ENCODE measurements at regions not wholly inside any gene's neighbourhood (a gene's known extent, or its start where the extent isn't known, plus 50 kb on each side); places are given as distances from the start of the nearest gene placed in this dataset.
"Not testable (repeated sequence)": the region's sequence is repeated elsewhere in the genome, so short reads cannot be mapped to it uniquely, and the experiment has no call there.

GRCh38 chr2:125418483-125418882 lies 1237.5 kb upstream of the GYPC start:
- Mint-ChIP-seq H3K27me3 (ENCODE audit: low read depth) (no peaks in the 10 kb centered on the region), H3K9me3 (peaks cover 46% of the 10 kb centered on the region), H3K4me3 (no peak overlapping the region), H3K27ac (no peak overlapping the region), H3K36me3 (peaks cover 18% of the 10 kb centered on the region), H3K4me1 (no peaks in the 10 kb centered on the region)
- CTCF ChIA-PET = no interaction called here
- POLR2A ChIA-PET = no interaction called here
- DNase-seq (ENCODE audit: low spot score) (no peak), ATAC-seq (no peak)
- TF ChIP-seq ESRRA (CRISPR knock-in tag; IDR thresholded peaks at IDR 0.05; ENCODE audit: borderline replicate concordance) (no peak), SMAD4 (CRISPR knock-in tag; IDR thresholded peaks at IDR 0.05) (no peak), ATF1 (CRISPR knock-in tag; IDR thresholded peaks at IDR 0.05) (no peak), ZNF219 (CRISPR knock-in tag; IDR thresholded peaks at IDR 0.05; ENCODE audit: borderline replicate concordance) (no peak)
- TF ChIP-seq, protein P1, sequence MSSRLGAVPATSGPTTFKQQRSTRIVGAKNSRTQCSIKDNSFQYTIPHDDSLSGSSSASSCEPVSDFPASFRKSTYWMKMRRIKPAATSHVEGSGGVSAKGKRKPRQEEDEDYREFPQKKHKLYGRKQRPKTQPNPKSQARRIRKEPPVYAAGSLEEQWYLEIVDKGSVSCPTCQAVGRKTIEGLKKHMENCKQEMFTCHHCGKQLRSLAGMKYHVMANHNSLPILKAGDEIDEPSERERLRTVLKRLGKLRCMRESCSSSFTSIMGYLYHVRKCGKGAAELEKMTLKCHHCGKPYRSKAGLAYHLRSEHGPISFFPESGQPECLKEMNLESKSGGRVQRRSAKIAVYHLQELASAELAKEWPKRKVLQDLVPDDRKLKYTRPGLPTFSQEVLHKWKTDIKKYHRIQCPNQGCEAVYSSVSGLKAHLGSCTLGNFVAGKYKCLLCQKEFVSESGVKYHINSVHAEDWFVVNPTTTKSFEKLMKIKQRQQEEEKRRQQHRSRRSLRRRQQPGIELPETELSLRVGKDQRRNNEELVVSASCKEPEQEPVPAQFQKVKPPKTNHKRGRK (CRISPR knock-in tag; IDR thresholded peaks at IDR 0.05; ENCODE audit: borderline replicate concordance) = no peak

DNA sequence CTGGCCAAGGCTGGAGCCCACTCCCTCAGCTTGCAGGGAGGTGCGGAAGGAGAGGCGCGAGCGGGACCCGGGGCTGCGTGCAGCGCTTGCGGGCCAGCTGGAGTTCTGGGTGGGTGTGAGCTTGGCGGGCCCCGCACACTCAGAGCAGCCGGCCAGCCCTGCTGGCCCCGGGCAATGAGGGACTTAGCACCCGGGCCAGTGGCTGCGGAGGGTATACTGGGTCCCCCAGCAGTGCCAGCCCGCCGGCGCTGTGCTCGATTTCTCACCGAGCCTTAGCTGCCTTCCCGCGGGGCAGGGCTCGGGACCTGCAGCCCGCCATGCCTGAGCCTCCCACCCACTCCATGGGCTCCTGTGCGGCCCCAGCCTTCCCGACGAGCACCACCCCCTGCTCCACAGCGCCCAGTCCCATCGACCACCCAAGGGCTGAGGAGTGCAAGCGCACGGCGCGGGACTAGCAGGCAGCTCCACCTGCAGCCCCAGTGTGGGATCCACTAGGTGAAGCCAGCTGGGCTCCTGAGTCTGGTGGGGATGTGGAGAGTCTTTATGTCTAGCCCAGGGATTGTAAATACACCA lies 1233.7 kb upstream of the GYPC start:
- POLR2A ChIA-PET; H3K27me3 Mint-ChIP-seq (ENCODE audit: low read depth); H3K4me1 Mint-ChIP-seq; ATAC-seq; CTCF ChIA-PET; H3K4me3 Mint-ChIP-seq; DNase-seq (ENCODE audit: low spot score); H3K27ac Mint-ChIP-seq: not testable (repeated sequence)
- Mint-ChIP-seq H3K36me3 (peaks cover 16% of the 10 kb centered on the region; the same call in 1 of the 2 replicates), H3K9me3 (peaks cover 36% of the 10 kb centered on the region)

DNA sequence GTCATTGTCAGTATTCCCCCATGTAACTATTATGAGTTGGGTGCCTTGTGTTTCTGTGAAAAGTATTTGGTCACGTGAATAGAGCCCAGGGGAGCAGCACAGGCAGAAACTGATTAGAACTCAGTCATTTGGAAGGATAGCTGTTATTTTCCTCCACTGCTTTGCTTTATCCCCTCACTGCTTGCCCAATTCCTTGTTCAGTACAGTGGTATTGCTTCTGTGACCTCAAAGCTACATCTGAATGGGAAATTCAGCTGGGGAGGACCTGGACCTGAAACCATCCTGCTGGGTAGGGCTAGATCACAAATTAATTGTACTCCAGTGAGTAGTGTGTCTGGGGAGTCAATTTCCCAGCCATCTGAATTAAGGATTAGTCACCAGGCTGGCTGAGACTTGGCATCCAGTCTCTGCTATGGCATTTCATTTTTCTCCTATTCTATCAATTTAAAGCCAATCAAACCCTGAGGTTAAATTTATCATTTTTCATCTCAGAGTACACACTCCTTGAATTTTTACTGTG lies 1231.6 kb upstream of the GYPC start:
- ChIA-PET POLR2A (no interaction called here), CTCF (no interaction called here)
- no peak overlapping the region for H3K4me3 Mint-ChIP-seq
- peaks cover 16% of the 10 kb centered on the region; the same call in 1 of the 2 replicates for H3K36me3 Mint-ChIP-seq
- H3K9me3 Mint-ChIP-seq = peaks cover 40% of the 10 kb centered on the region
- H3K4me1 Mint-ChIP-seq = no peaks in the 10 kb centered on the region
- no peak overlapping the region for H3K27ac Mint-ChIP-seq
- H3K27me3 Mint-ChIP-seq (ENCODE audit: low read depth) = no peaks in the 10 kb centered on the region
- ATAC-seq (no peak), DNase-seq (ENCODE audit: low spot score) (no peak)
- no peak for TF ChIP-seq ELF4 (CRISPR knock-in tag; IDR thresholded peaks at IDR 0.05; ENCODE audit: low read depth)
- TF ChIP-seq, protein P2, sequence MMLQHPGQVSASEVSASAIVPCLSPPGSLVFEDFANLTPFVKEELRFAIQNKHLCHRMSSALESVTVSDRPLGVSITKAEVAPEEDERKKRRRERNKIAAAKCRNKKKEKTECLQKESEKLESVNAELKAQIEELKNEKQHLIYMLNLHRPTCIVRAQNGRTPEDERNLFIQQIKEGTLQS (CRISPR knock-in tag; conservative IDR thresholded peaks at IDR 0.05) = no peak
- TF ChIP-seq OVOL2 (CRISPR knock-in tag; IDR thresholded peaks at IDR 0.05; ENCODE audit: borderline replicate concordance) = no peak
- TF ChIP-seq, protein P3, sequence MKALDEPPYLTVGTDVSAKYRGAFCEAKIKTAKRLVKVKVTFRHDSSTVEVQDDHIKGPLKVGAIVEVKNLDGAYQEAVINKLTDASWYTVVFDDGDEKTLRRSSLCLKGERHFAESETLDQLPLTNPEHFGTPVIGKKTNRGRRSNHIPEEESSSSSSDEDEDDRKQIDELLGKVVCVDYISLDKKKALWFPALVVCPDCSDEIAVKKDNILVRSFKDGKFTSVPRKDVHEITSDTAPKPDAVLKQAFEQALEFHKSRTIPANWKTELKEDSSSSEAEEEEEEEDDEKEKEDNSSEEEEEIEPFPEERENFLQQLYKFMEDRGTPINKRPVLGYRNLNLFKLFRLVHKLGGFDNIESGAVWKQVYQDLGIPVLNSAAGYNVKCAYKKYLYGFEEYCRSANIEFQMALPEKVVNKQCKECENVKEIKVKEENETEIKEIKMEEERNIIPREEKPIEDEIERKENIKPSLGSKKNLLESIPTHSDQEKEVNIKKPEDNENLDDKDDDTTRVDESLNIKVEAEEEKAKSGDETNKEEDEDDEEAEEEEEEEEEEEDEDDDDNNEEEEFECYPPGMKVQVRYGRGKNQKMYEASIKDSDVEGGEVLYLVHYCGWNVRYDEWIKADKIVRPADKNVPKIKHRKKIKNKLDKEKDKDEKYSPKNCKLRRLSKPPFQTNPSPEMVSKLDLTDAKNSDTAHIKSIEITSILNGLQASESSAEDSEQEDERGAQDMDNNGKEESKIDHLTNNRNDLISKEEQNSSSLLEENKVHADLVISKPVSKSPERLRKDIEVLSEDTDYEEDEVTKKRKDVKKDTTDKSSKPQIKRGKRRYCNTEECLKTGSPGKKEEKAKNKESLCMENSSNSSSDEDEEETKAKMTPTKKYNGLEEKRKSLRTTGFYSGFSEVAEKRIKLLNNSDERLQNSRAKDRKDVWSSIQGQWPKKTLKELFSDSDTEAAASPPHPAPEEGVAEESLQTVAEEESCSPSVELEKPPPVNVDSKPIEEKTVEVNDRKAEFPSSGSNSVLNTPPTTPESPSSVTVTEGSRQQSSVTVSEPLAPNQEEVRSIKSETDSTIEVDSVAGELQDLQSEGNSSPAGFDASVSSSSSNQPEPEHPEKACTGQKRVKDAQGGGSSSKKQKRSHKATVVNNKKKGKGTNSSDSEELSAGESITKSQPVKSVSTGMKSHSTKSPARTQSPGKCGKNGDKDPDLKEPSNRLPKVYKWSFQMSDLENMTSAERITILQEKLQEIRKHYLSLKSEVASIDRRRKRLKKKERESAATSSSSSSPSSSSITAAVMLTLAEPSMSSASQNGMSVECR (CRISPR knock-in tag; IDR thresholded peaks at IDR 0.05; ENCODE audit: borderline replicate concordance) = no peak
- TF ChIP-seq, protein P4, sequence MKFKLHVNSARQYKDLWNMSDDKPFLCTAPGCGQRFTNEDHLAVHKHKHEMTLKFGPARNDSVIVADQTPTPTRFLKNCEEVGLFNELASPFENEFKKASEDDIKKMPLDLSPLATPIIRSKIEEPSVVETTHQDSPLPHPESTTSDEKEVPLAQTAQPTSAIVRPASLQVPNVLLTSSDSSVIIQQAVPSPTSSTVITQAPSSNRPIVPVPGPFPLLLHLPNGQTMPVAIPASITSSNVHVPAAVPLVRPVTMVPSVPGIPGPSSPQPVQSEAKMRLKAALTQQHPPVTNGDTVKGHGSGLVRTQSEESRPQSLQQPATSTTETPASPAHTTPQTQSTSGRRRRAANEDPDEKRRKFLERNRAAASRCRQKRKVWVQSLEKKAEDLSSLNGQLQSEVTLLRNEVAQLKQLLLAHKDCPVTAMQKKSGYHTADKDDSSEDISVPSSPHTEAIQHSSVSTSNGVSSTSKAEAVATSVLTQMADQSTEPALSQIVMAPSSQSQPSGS (CRISPR knock-in tag; IDR thresholded peaks at IDR 0.05; ENCODE audit: borderline replicate concordance, low read depth) = no peak
- TF ChIP-seq ZNF232 (CRISPR knock-in tag; IDR thresholded peaks at IDR 0.05) = no peak
- no peak for TF ChIP-seq ZNF416 (CRISPR knock-in tag; IDR thresholded peaks at IDR 0.05)
- TF ChIP-seq AR (CRISPR knock-in tag; IDR thresholded peaks at IDR 0.05) = no peak
- TF ChIP-seq CDX4 (CRISPR knock-in tag; IDR thresholded peaks at IDR 0.05; ENCODE audit: borderline replicate concordance) = no peak
- TF ChIP-seq ZNF121 (CRISPR knock-in tag; IDR thresholded peaks at IDR 0.05) = no peak
- no peak for TF ChIP-seq ZNF425 (CRISPR knock-in tag; conservative IDR thresholded peaks at IDR 0.05)

All from WTC11 (cell line).